Fibroblast of gingiva (primary cell): ENCODE measurements at regions not wholly inside any gene's neighbourhood (a gene's known extent, or its start where the extent isn't known, plus 50 kb on each side); places are given as distances from the start of the nearest gene placed in this dataset.
A peak's percentile ranks its signal among the peaks of the same experiment; 100 is the strongest.

Experiments used
- DNase-seq: peaks from one replicate; pipeline ENCODE4 v3.0.0-alpha.2; 2011; ENCODE audit warnings: low read depth

DNA sequence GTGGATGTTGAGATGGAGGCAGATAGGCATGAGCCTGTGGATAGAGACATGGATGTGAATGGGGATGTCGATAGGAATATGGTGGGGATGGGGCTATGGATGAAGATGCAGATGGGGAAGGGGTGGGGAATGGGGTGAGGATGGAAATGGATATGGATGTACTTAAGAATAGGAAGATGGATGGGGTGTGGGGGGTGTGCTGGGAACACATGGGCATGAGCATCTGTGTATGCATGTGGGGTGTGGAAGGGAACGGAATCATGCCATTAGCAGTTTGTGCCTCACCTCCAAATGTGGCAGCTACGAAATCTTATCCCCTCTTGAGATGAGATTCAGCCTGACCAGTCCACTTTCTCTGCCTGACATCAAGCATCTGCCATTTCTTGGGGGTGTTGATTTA lies 359.5 kb upstream of the MGMT start:
- no peak for DNase-seq

DNA sequence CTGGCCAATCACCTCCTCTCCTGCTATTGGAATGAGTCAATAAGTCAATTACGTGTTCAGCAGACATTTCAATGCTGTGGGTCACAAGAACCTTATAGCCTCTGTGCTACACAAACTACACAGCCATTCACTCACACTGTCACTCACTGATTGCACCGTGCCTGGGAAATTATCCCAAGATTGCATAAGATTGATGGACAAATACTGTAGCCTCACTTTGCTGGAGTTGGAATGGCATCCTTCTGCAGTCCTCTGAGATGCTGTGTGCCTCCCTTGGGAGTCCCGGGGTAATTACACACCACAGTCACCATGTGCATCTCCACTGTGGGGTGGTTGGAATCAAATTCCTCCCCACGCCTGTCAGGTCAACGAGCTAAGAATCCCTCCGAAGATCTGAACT lies 358.7 kb upstream of the MGMT start:
- DNase-seq = no peak

DNA sequence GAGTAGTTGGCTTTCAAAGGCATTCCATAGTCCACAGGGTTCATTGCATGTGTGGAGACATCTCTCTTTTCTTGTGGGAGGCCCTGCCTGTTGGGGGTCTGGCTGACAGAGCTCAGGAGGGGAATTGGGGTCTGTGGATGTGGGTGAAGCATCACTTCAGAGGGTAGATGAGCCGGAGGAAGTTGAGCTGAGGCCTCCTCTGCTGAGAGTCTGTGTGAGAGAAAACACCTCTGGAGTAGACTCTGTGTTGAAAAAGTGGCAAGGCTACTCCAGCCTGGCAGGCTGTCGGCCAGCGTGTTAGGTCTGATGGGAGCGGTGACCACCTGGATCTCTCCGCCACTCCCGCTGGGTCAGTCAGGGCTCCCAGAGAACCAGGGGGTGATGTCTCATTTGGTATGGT lies 358.0 kb upstream of the MGMT start:
- DNase-seq = no peak

DNA sequence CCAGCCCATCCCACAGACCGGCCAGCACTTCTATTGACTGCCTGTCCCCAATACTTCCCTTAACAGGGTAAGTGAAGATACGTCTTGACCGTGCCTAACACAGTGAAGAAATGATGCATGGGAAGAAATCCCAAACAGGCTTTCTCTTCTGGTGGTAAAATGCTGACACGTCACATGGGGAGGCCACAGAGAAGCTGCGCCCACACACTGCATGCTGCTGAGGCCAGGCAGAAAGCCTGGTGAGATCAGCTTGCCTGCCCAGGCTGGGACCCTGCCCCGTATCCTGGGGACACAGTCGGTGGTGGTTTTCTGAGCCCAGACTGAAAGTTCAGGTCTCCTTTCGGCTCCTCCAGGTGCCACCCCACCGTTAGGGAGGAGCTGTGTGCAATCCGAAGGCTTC lies 356.3 kb upstream of the MGMT start:
- DNase-seq = no peak

DNA sequence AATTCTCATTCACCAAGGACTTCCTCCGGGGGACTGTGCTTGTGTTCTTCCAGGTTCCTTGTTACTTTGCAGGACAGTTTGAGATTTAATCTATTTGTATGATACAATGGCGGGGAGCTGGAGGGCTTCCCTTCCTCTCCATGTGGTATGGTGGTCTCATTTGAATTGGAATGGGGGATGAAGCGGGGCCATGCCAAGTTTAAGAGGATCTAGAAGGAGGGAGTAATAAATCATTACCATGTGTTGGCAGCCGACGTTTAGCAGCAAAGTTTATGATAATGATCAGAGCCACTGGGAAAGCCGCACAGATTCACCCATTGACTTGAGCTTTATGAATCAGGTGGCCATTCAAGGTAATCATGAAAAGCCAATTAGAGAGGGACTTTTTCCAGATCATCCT lies 355.1 kb upstream of the MGMT start:
- DNase-seq = no peak

DNA sequence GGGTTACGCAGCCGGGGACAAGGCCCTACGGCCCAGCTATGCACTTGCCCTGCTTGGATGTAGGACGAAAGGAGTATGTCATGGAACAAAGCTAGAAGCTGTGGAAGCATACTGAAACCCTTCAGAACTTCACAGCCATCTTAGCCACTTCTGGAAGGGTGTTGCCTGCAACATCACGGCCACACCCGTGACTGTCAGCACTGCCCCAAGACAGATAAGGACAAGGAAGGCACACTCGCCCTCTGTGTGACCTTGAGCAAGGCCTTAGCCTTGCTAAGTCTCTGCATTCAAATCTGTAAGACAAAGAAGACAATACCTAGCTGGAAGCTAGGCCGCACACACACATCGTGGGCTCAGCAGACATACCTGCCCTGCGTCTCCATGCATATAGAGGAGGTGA lies 352.5 kb upstream of the MGMT start:
- DNase-seq = no peak

DNA sequence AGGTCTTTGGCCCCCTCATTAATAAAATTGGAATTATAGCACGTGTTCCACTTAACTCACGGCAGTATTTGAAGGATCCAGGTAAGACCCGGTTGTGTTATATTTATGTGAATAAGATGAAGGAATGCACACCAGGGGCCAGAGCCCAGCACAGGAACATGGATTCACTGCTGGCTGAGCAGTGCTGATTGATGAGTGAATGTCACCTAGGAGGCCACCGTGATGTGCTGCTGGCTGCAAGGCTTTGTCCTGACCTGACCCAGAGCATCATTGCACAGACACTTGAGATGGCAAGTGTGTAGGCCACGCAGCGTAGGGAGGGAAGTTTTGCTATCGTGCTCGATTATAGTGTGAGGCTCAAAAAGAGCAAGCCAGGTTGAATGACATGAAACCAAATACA lies 350.7 kb upstream of the MGMT start:
- DNase-seq = no peak

DNA sequence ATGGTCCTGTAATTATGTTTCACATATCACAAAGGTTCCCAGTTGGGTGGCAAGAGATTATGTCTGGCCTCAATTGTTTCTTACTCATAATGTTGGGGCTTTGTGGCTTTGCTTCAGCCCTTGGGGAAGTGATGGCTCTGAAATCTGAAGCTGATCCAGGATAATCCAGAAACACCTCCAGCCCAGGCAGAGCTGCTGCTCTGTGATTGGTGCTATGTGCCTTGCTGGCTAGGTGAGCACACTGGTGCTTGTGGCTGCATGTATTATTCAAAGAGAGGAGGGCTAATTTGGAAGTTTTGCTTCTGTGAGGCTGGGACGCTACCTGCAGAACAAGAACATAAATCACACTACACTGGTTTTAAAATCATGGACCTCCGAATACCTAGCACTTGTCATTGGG lies 346.6 kb upstream of the MGMT start:
- no peak for DNase-seq

DNA sequence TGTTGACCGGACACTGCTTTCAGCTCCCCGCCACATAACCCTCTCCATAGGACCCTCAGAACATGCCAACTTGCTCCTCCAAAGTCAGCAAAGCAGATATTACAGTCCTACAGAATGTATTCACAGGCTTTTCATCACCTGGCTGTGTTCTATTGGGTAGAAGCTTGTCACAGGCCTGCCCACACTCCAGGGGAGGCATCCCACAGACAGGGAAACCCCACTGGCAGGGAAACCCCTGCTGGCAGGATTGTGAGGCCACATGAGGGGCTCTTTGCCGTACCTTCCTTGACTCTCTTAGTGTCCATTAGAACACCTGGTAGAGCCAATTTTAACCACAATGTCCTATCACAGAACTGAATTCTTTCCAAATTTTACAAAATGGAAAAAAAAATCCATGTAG lies 344.2 kb upstream of the MGMT start:
- DNase-seq = no peak

DNA sequence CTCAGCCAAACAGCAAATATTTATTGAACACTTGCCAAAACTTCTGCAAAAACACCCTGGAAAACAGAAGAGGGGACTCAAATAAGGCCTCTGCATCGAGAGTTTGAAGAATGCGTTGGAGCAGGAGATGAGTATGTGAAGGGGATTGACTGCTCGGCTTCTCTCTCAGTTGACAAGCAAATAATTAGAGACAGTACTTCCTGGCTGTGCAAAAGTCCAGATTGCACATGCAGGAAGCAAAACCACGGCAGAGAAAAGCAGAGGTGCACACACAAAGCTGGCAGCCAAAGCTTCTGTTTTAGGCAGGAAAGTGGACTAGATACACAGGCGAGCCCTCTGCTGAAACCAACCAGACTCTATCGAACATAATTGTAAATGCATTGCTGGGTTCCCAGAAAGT lies 343.6 kb upstream of the MGMT start:
- no peak for DNase-seq

DNA sequence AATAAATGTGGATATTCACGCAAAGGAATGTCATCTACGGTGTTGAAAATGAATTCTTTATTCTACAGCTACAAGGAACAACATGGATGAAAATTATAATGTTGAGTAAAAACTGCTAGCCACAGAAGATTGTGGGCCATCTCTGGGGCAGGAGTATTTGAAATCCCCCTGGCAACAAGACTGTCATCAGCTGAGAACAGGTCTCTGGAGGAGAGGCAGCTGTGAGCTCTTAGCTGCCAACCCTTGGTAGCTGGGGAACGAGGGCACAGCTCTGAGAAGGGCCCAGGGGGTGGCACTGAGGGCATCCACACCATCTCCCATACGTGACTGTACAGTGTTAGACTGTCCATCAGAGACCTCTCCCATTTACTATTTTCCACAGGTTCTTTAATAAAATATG lies 340.1 kb upstream of the MGMT start:
- DNase-seq = no peak

DNA sequence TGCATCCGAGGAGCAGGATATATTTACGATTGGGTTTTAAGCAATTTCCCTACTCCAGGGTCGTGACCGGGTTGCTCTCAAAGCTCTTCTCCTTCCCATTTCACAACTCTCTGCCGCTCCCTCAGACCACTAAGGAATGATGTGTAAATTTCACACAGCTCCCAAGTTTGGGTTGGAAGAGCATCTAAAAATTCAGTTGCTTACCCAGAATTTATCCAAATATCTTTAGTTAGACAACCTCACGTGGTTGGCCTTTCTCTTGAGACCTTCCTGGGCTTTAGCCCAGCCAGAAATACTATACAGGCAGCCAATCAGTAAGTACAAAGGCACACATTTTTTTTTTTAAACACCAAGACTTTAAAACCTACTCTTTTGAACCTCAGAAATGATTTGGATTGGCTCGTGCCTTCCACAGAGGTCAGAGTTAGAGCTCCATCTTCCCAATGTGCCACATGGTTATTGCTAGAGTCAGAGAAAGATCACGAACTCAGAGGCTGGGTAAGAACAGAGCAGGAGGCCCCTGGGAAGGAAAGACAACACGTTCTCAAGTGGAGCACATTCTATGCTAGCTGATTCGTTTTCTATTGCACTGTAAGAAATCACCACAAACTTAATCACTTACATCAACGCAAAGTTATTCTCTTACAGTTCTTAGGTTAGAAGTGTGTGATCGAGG lies 335.4 kb upstream of the MGMT start:
- no peak for DNase-seq

DNA sequence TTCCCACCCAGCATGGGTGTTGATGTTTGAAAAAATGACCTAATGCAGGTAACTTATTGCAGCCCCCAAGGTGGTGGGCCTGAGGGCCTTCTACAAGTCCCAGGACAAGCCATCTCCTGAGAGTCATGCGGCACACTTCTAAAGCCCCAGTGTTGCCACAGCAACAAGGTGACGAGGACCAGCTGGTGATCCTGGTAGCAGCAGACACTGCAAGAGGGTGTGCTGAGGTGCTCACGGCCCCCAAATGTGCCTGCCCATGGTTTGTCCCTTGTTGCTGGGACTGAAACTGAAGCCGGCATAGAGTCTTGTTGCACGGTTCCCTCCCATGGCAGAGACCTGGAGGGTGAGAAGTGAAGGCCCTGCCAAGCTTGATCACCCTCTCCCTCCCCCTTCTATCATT lies 333.2 kb upstream of the MGMT start:
- DNase-seq = no peak

DNA sequence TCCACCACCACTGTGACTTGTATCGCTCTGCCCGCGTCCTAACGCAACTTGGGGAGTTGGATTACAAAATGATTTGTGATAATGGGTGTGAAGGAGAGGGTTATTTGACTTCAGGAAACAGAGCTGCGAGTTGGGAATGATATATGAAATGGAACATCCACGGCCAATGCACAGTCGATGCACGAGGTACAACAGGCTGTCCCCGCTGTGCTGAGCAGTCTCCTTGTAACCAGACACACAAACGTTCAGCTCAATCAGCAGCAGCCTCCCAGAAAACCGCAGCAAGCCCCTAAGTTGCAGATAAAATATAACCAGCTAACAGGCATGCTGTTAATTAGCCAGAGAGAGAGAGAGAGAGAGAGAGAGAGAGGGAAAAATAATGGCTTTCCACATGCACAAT lies 332.7 kb upstream of the MGMT start:
- DNase-seq = no peak

DNA sequence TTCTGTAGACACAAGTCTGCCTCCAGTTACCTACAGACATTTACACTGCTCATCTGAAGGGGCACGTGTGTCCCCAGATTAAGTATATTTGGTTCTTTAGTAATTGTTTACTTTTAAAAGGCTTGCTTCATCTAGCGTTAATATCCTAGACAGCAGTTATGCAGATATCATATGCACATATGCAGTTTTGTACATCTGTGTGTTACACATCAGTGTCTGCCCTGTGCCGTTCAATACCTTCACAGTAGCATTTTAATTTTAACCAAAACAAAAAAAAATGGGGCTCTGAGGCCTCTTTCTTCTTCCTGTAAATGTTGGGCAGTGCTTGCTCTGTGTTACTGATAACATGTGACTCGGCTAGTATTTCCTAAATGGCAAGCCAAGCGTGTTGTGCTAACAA lies 331.4 kb upstream of the MGMT start:
- no peak for DNase-seq

DNA sequence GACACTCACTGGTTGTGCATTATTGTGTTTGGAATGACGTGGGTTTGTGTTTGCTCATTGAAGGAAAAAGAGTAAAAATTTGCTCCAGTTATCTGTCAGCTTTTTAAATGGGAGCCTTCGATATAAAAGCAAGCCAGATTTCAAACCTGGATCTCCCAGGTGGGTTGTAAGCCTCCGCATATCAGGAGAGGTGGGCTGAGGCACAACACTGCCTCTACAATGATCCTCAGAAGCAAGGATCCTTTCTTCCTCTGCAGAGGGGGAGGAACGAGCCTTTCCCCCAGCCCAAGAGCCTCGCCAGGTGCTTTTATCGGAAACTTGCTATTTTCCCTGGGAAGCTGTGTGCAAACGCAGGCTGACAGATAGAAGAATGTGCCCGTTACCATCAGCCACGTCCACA lies 331.0 kb upstream of the MGMT start:
- no peak for DNase-seq

DNA sequence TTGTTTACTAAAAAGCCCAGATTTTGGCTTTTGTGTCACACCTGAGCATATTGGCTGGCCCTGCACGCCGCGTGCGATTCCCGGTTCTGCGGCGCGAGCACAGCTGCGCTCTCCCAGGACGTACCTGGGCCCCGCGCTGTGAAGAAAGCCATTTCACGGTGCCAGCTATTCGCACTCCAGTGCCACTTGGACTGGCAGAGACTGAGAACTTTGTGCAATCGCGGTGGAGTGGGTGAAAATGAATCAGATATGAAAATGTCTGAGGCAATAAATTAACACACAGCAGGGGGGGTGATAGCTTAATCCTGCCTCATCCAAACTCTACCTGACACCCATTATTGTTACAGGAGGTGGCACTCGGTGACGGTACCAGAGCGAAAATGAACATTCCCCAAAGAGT lies 330.1 kb upstream of the MGMT start:
- no peak for DNase-seq

DNA sequence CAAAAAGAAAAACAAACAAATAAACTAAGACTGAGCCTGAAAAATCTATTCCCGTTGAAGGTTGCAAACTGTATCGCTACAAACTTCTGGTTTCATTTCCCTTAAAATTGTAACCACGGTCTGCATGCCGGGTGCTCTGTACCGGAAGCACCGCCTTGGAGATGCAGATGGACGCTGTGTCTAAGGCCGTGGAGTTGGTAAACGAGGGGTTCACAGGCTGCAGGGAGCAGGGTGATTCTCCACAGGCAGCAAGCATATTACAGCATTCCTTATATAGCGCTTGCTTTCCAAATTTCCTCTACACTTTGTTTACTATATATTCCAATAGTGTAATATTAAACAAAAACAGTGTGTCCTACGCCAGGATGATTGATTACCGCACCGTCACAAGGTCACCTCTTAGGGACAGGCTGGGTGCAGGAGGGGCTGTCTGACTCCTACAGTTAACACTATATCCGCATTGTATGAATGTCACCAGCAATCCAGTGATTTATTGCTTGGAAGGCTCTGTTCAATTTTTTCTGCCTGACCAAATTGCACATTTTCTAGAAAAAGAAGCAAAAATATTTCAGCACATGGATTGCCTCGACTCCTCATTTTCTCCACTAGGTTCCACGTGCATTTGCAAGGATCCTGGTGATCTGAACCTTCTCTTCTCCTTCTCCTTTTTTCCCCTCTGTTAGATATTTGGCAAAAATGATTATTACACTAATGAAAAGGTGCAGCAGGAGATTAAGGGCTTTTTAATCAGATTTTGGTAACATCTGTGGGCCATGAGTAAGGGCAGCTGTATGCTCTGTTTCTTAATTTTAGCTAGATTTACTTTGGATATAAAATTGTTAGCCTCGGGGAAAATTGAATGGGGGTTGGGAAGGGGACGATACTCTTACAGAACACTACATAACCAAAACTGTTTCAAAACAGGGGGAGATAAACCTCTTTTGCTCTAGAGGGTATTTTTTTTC lies 325.8 kb upstream of the MGMT start:
- DNase-seq = no peak

DNA sequence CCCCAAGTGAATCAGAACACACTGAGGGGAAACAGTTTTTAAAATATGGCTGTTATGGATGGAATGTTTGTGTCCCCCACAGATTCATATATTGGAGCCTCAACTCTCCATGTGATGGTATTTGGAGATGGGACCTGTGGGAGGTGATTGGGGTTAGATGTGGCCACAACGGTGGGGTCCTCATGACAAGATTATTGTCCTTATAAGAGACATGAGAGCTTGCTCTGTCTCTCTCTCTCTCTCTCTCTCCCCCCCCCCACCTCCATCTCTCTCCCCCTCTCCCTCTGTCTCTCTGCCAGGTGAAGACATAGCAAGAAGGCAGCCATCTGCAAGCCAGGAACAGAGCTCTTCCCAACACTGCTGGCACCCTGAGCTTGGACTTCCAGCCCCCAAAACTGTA lies 315.8 kb upstream of the MGMT start:
- DNase-seq = no peak

DNA sequence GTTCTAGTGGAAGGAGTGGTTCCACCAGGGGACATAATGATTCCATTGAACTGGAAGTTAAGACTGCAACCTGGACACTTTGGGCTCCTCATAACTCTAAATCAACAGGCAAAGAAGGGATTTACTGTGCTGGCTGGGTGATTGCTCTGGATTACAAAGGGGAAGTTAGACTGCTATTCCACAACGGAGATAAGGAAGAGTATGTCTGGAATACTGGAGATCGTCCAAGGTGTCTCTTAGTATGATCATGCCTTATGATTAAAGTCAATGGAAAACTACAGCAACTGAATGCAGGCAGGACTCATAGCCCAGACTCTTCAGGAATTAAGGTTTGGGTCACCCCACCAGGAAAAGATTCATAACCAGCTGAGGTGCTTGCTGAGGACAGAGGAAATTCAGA lies 310.6 kb upstream of the MGMT start:
- no peak for DNase-seq

DNA sequence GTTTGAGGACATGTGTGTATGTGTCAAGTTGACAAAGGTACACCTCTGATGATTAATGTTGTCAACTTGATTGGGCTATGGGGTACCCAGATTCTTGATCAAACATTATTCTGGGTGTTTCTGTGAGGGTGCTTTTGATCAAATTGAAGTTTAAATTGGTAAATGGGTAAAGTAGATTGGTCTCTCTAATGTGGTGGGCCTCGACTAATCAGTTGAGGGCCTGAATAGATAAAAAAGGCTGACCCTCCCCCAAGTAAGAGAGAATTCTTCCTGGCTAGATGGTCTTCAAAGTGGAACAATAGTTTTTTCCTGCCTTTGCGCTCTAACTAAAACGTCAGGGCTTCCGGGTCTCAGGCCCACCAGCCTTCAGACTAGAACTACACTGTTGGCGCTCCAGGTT lies 309.9 kb upstream of the MGMT start:
- DNase-seq = no peak

DNA sequence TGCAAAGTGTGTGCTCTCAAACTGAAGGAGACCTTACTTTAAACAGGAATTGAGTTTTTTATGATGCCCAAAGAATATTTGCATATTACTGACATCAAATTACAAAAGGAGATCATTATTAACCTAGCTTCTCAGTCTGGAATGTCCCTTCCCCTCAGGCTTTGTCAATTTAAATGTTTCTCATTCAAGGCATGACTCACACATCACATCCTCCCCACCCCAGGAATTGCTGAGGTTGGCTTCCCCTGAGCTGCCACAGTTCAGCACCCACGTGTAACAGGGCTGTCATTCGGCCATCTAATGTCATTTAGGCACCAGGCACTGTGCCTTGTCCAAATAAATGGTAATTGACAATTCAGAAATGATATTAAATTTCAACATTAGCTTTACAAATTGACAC lies 305.9 kb upstream of the MGMT start:
- peak; percentile 41 for DNase-seq

DNA sequence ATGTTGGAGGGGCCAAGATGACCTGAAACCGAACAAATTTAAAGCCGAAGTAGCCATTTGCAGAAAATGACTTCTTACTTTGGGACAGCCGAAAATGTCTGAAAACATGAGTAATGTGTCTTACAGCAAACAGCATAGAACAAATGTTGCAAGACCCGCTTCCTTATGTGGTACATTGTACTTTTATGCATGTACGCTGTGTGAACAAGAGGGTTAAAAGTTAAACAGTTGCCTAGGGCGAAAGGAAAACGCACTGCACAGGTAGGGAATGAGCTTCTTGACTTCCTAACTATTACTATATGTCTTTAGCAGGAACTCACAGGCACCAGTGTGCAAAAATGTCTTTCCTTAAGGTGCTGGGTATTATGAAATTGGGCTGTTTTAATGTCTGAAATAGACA lies 303.5 kb upstream of the MGMT start:
- DNase-seq = no peak
